ENCODE measurements at regions not wholly inside any gene's neighbourhood (a gene's known extent, or its start where the extent isn't known, plus 50 kb on each side); places are given as distances from the start of the nearest gene placed in this dataset.

DNA sequence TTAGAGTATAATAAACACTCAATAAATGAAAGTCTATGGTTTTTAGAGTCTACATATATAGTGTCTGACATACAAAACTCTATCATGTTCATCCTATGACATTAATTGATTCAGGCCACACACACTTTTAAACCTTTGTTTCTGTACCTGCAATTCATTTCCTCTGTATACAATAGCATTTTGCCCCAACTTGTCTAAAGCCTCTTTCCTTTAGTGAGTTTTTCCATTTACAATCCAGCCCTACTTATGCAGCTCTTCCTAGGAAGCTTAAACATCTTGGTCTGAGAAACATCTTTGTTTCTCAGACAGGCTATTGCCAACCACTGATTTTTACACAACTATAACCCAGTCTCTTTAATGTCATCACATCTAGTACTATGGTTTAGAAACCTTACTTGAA, 214.7 kb upstream of the SLC16A7 start:
- H3K4me1 ChIP-seq (ENCODE audit: insufficient read depth, low read length, poor library complexity, severe bottlenecking): no peaks in the 10 kb centered on the region
- no TSS peak for BruUV-seq (replicated peaks)
- H3K4me3 ChIP-seq (ENCODE audit: low read depth, low read length, poor library complexity, severe bottlenecking): no peak overlapping the region
- no peaks in the 10 kb centered on the region for H3K79me2 ChIP-seq (ENCODE audit: insufficient read depth, low read depth, low read length)
- POLR2A ChIA-PET: no interaction called here
- no peak for DNase-seq (ENCODE audit: low spot score)
- no peaks in the 10 kb centered on the region for H3K9me3 ChIP-seq (ENCODE audit: low read length)
- no peaks in the 10 kb centered on the region for H3K9me2 ChIP-seq (ENCODE audit: insufficient read depth, low read length)
- no peak overlapping the region for H3K4me2 ChIP-seq (ENCODE audit: low read length)
- no peaks in the 10 kb centered on the region for H4K20me1 ChIP-seq (ENCODE audit: insufficient read depth, low read length)
- TF ChIP-seq, protein P1, sequence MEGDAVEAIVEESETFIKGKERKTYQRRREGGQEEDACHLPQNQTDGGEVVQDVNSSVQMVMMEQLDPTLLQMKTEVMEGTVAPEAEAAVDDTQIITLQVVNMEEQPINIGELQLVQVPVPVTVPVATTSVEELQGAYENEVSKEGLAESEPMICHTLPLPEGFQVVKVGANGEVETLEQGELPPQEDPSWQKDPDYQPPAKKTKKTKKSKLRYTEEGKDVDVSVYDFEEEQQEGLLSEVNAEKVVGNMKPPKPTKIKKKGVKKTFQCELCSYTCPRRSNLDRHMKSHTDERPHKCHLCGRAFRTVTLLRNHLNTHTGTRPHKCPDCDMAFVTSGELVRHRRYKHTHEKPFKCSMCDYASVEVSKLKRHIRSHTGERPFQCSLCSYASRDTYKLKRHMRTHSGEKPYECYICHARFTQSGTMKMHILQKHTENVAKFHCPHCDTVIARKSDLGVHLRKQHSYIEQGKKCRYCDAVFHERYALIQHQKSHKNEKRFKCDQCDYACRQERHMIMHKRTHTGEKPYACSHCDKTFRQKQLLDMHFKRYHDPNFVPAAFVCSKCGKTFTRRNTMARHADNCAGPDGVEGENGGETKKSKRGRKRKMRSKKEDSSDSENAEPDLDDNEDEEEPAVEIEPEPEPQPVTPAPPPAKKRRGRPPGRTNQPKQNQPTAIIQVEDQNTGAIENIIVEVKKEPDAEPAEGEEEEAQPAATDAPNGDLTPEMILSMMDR (conservative IDR thresholded peaks at IDR 0.05; ENCODE audit: low read length): no peak
- no peak for TF ChIP-seq EZH2phosphoT487 (IDR thresholded peaks at IDR 0.05; ENCODE audit: borderline replicate concordance, low read depth, low read length)
- CTCF ChIA-PET (ENCODE audit: unreplicated experiment): no interaction called here
- intact Hi-C loops (cut with micrococcal nuclease; ENCODE audit: unreplicated experiment): no loop called here
- no peak overlapping the region for H2AFZ ChIP-seq (ENCODE audit: low read length)
- H3K27ac ChIP-seq (ENCODE audit: low read depth, low read length, poor library complexity, severe bottlenecking): no peak overlapping the region
- no peaks in the 10 kb centered on the region for H3K36me3 ChIP-seq (ENCODE audit: insufficient read depth, low read length)

DNA sequence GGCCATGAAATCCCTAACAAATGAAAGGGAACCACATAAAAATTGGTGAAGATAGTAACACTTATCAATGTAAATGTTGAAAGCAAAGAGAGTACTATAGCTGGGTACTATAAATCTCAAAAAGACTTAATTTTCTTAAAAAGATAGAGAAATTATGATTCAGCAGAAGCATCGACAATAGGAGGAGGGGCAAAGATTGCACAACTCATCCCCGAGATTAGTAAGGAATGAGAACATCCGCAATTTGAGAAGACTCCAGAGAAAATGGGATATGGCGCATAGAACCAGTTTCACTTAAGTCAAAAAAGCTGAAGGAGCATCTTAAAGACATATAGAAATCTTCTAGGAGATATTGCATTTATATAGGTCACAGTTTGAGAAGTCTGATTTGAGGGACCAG, 220.2 kb upstream of the SLC16A7 start:
- CTCF ChIA-PET (ENCODE audit: unreplicated experiment): no interaction called here
- intact Hi-C loops (cut with micrococcal nuclease; ENCODE audit: unreplicated experiment): no loop called here
- Histone ChIP-seq H4K20me1 (ENCODE audit: insufficient read depth, low read length) (no peaks in the 10 kb centered on the region), H3K4me2 (ENCODE audit: low read length) (no peak overlapping the region), H3K79me2 (ENCODE audit: insufficient read depth, low read depth, low read length) (no peaks in the 10 kb centered on the region), H3K4me3 (ENCODE audit: low read depth, low read length, poor library complexity, severe bottlenecking) (no peak overlapping the region), H3K27ac (ENCODE audit: low read depth, low read length, poor library complexity, severe bottlenecking) (no peak overlapping the region), H3K9me2 (ENCODE audit: insufficient read depth, low read length) (no peaks in the 10 kb centered on the region), H3K9me3 (ENCODE audit: low read length) (no peaks in the 10 kb centered on the region), H2AFZ (ENCODE audit: low read length) (no peak overlapping the region), H3K4me1 (ENCODE audit: insufficient read depth, low read length, poor library complexity, severe bottlenecking) (no peaks in the 10 kb centered on the region), H3K36me3 (ENCODE audit: insufficient read depth, low read length) (no peaks in the 10 kb centered on the region)
- TF ChIP-seq, protein P1 (conservative IDR thresholded peaks at IDR 0.05; ENCODE audit: low read length): no peak
- TF ChIP-seq EZH2phosphoT487 (IDR thresholded peaks at IDR 0.05; ENCODE audit: borderline replicate concordance, low read depth, low read length): no peak
- no TSS peak for BruUV-seq (replicated peaks)
- no peak for DNase-seq (ENCODE audit: low spot score)
- POLR2A ChIA-PET: no interaction called here

DNA sequence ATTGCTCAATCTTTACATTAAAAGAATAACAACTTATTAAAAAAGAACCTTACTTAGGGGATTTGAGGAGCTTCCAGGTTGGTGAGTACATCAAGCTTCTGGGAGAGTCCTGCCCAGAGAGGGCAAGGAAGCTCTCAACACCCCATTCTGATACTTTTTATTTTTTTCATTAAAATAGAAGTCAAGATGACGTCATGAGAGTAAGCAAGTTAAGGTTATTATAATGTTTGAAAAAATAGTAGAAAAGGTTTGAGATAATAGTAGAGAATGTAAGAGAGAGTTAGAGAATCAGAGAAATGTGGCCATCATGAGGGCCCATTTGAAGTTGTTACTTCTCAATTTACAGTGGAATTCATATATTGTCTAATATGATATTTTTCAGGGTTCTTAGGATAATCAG, 221.0 kb upstream of the SLC16A7 start:
- H3K9me2 ChIP-seq (ENCODE audit: insufficient read depth, low read length): no peaks in the 10 kb centered on the region
- no peaks in the 10 kb centered on the region for H3K36me3 ChIP-seq (ENCODE audit: insufficient read depth, low read length)
- H3K4me1 ChIP-seq (ENCODE audit: insufficient read depth, low read length, poor library complexity, severe bottlenecking): no peaks in the 10 kb centered on the region
- H3K4me2 ChIP-seq (ENCODE audit: low read length): no peak overlapping the region
- DNase-seq (ENCODE audit: low spot score): no peak
- no peaks in the 10 kb centered on the region for H4K20me1 ChIP-seq (ENCODE audit: insufficient read depth, low read length)
- ChIA-PET POLR2A (no interaction called here), CTCF (ENCODE audit: unreplicated experiment) (no interaction called here)
- intact Hi-C loops (cut with micrococcal nuclease; ENCODE audit: unreplicated experiment): no loop called here
- no peaks in the 10 kb centered on the region for H3K79me2 ChIP-seq (ENCODE audit: insufficient read depth, low read depth, low read length)
- H3K9me3 ChIP-seq (ENCODE audit: low read length): no peaks in the 10 kb centered on the region
- no peak overlapping the region for H3K4me3 ChIP-seq (ENCODE audit: low read depth, low read length, poor library complexity, severe bottlenecking)
- H2AFZ ChIP-seq (ENCODE audit: low read length): no peak overlapping the region
- H3K27ac ChIP-seq (ENCODE audit: low read depth, low read length, poor library complexity, severe bottlenecking): no peak overlapping the region
- BruUV-seq (replicated peaks): no TSS peak
- TF ChIP-seq EZH2phosphoT487 (IDR thresholded peaks at IDR 0.05; ENCODE audit: borderline replicate concordance, low read depth, low read length): no peak
- TF ChIP-seq, protein P1 (conservative IDR thresholded peaks at IDR 0.05; ENCODE audit: low read length): no peak
